H9 (cell line): ENCODE measurements at regions not wholly inside any gene's neighbourhood (a gene's known extent, or its start where the extent isn't known, plus 50 kb on each side); places are given as distances from the start of the nearest gene placed in this dataset.
"Not testable (repeated sequence)": the region's sequence is repeated elsewhere in the genome, so short reads cannot be mapped to it uniquely, and the experiment has no call there.

Experiments used
- DNase-seq: peaks from one replicate; pipeline ENCODE4 v3.0.0-alpha.2; 2017
- H2AFZ ChIP-seq: one replicate; pipeline ENCODE4 v1.6.1; 2013; ENCODE audit warnings: mild to moderate bottlenecking, low read length, control low read depth, moderate library complexity
- H2AK5ac ChIP-seq: 2 replicates; pipeline ENCODE4 v1.6.1; 2013; ENCODE audit warnings: low read length, control low read depth, mixed read lengths; ENCODE audit not compliant: insufficient read length
- H2BK120ac ChIP-seq: one replicate; pipeline ENCODE4 v1.6.1; 2013; ENCODE audit warnings: low read depth, mild to moderate bottlenecking, low read length, control low read depth, inconsistent platforms; ENCODE audit not compliant: poor library complexity, severe bottlenecking
- H2BK12ac ChIP-seq: 2 replicates; pipeline ENCODE4 v1.6.1; 2013; ENCODE audit warnings: low read length, control low read depth, mixed read lengths, low read depth; ENCODE audit not compliant: insufficient read length
- H2BK15ac ChIP-seq: 2 replicates; pipeline ENCODE4 v1.6.1; 2013; ENCODE audit warnings: low read depth, low read length, control low read depth
- H2BK20ac ChIP-seq: one replicate; pipeline ENCODE4 v1.6.1; 2013; ENCODE audit warnings: low read depth, mild to moderate bottlenecking, low read length, control low read depth, inconsistent platforms; ENCODE audit not compliant: poor library complexity, severe bottlenecking
- H2BK5ac ChIP-seq: 2 replicates; pipeline ENCODE4 v1.6.1; 2013; ENCODE audit warnings: low read length, control low read depth, mixed read lengths; ENCODE audit not compliant: insufficient read length
- H3K14ac ChIP-seq: 2 replicates; pipeline ENCODE4 v1.6.1; 2013; ENCODE audit warnings: low read length, control low read depth; ENCODE audit not compliant: insufficient read depth
- H3K18ac ChIP-seq: 2 replicates; pipeline ENCODE4 v1.6.1; 2013; ENCODE audit warnings: low read depth, mild to moderate bottlenecking, mixed read lengths, low read length, control low read depth; ENCODE audit not compliant: insufficient read length
- H3K23ac ChIP-seq: 2 replicates; pipeline ENCODE4 v1.6.1; 2013; ENCODE audit warnings: low read length, control low read depth, mixed read lengths, low read depth; ENCODE audit not compliant: insufficient read length
- H3K23me2 ChIP-seq: 2 replicates; pipeline ENCODE4 v1.6.1; 2013; ENCODE audit warnings: low read depth, mild to moderate bottlenecking, mixed read lengths, low read length, control low read depth; ENCODE audit not compliant: insufficient read length, poor library complexity, severe bottlenecking
- H3K27ac ChIP-seq: 2 replicates; pipeline ENCODE4 v1.5.1; 2013; ENCODE audit warnings: low read length, control low read depth, mixed read lengths, low read depth; ENCODE audit not compliant: insufficient read length
- H3K27me3 ChIP-seq: 2 replicates; pipeline ENCODE4 v1.6.1; 2013; ENCODE audit warnings: low read length, control low read depth, inconsistent platforms; ENCODE audit not compliant: insufficient read depth
- H3K4ac ChIP-seq: 2 replicates; pipeline ENCODE4 v1.6.1; 2013; ENCODE audit warnings: low read depth, mild to moderate bottlenecking, control low read depth, inconsistent platforms, low read length, moderate library complexity
- H3K4me1 ChIP-seq: 2 replicates; pipeline ENCODE4 v1.6.1; 2013; ENCODE audit warnings: low read length, control low read depth, inconsistent platforms; ENCODE audit not compliant: insufficient read depth
- H3K4me2 ChIP-seq: 2 replicates; pipeline ENCODE4 v1.6.1; 2013; ENCODE audit warnings: low read length, control low read depth, mixed read lengths; ENCODE audit not compliant: insufficient read length, insufficient read depth
- H3K56ac ChIP-seq: 2 replicates; pipeline ENCODE4 v1.6.1; 2013; ENCODE audit warnings: low read depth, mild to moderate bottlenecking, mixed read lengths, low read length, control low read depth; ENCODE audit not compliant: insufficient read length
- H3K79me1 ChIP-seq: 2 replicates; pipeline ENCODE4 v1.6.1; 2013; ENCODE audit warnings: low read depth, mild to moderate bottlenecking, moderate library complexity, low read length, control low read depth, inconsistent platforms; ENCODE audit not compliant: insufficient read depth, poor library complexity, severe bottlenecking
- H3K79me2 ChIP-seq: 2 replicates; pipeline ENCODE4 v1.6.1; 2013; ENCODE audit warnings: low read length, control low read depth, inconsistent platforms; ENCODE audit not compliant: insufficient read depth
- H3K9ac ChIP-seq: 2 replicates; pipeline ENCODE4 v1.6.1; 2013; ENCODE audit warnings: low read length, control low read depth, mixed read lengths; ENCODE audit not compliant: insufficient read length; ENCODE audit errors: extremely low read depth
- H3K9me3 ChIP-seq: one replicate; pipeline ENCODE4 v1.6.1; 2013; ENCODE audit warnings: low read depth, low read length, inconsistent platforms; ENCODE audit not compliant: control insufficient read depth
- H3T11ph ChIP-seq: one replicate; pipeline ENCODE4 v1.6.1; 2013; ENCODE audit warnings: mild to moderate bottlenecking, low read length, control low read depth, inconsistent platforms
- H4K20me1 ChIP-seq: one replicate; pipeline ENCODE4 v1.6.1; 2013; ENCODE audit not compliant: control insufficient read depth, insufficient read length, insufficient read depth
- H4K5ac ChIP-seq: 2 replicates; pipeline ENCODE4 v1.6.1; 2013; ENCODE audit warnings: low read depth, mild to moderate bottlenecking, mixed read lengths, low read length, control low read depth; ENCODE audit not compliant: insufficient read length
- H4K8ac ChIP-seq: replicated peaks from 2 replicates; pipeline ENCODE4 v1.6.1; 2013; ENCODE audit warnings: low read length, control low read depth, mixed read lengths, low read depth; ENCODE audit not compliant: insufficient read length
- H4K91ac ChIP-seq: 2 replicates; pipeline ENCODE4 v1.6.1; 2013; ENCODE audit warnings: low read depth, mild to moderate bottlenecking, moderate library complexity, mixed read lengths, low read length, control low read depth; ENCODE audit not compliant: insufficient read length
- H3K27ac Mint-ChIP-seq, 3 experiments: 2 replicates in 2 of 3; 3 replicates in 1 of 3; pipeline ENCODE4 v1.8.0; 2020 to 2021; ENCODE audit warnings: mixed read lengths in 3 of 3, mild to moderate bottlenecking in 1 of 3, moderate library complexity in 1 of 3
- H3K27me3 Mint-ChIP-seq: 2 replicates; pipeline ENCODE4 v1.8.0; 2021; ENCODE audit warnings: low read depth, mild to moderate bottlenecking, moderate library complexity, mixed read lengths
- H3K36me3 Mint-ChIP-seq, 3 experiments: 2 replicates in 2 of 3; 3 replicates in 1 of 3; pipeline ENCODE4 v1.8.0; 2020 to 2021; ENCODE audit warnings: low read depth in 3 of 3, mixed read lengths in 3 of 3; ENCODE audit not compliant: insufficient read depth in 1 of 3
- H3K4me1 Mint-ChIP-seq, 2 experiments: 2 replicates each; pipeline ENCODE4 v1.8.0; 2020; ENCODE audit warnings: mixed read lengths in 2 of 2
- H3K4me3 Mint-ChIP-seq, 2 experiments: 2 replicates in 1 of 2; 3 replicates in 1 of 2; pipeline ENCODE4 v1.8.0; 2020 to 2021; ENCODE audit warnings: mild to moderate bottlenecking in 2 of 2, mixed read lengths in 2 of 2, moderate library complexity in 1 of 2
- H3K9me3 Mint-ChIP-seq, 2 experiments: 2 replicates in 1 of 2; 3 replicates in 1 of 2; pipeline ENCODE4 v1.8.0; 2020; ENCODE audit warnings: mild to moderate bottlenecking in 2 of 2, mixed read lengths in 2 of 2, moderate library complexity in 1 of 2
- WGBS: extraction: QIAGEN DNeasy Blood & Tissue Kit; methylation state at CpG from one replicate; pipeline ENCODE4 v1.1.7; 2013; ENCODE audit warnings: missing lambda C conversion rate, low lambda C conversion rate, mixed read lengths; ENCODE audit not compliant: insufficient read length; ENCODE audit errors: extremely low coverage; 5-methylcytosine and 5-hydroxymethylcytosine counted together

- not testable (repeated sequence) for H2BK20ac ChIP-seq, H3K9me3 ChIP-seq, H3K4me1 ChIP-seq, H3K79me2 ChIP-seq, H2BK15ac ChIP-seq, H3K27me3 Mint-ChIP-seq, H3K23me2 ChIP-seq, DNase-seq, H3K9ac ChIP-seq, H3K4me1 Mint-ChIP-seq, H3K18ac ChIP-seq, H3K4me3 Mint-ChIP-seq, H3K23ac ChIP-seq, H3T11ph ChIP-seq, H3K27ac ChIP-seq, H2BK5ac ChIP-seq, H2AK5ac ChIP-seq, H3K4ac ChIP-seq, H3K36me3 Mint-ChIP-seq, H4K91ac ChIP-seq, H4K20me1 ChIP-seq, H3K27ac Mint-ChIP-seq, H4K8ac ChIP-seq, H3K4me2 ChIP-seq, H3K79me1 ChIP-seq, H2BK120ac ChIP-seq, H3K14ac ChIP-seq, H4K5ac ChIP-seq, H2BK12ac ChIP-seq, H3K56ac ChIP-seq, H3K27me3 ChIP-seq, H2AFZ ChIP-seq
- no CpG with 5 or more reads among the region's 38 CpGs for WGBS
- H3K9me3 Mint-ChIP-seq, result peaks cover 10% of the 10 kb centered on the region in 2 experiments
Measured at GRCh38 chr21:9043089-9043488, 1478.3 kb upstream of the TPTE start.

GRCh38 chr21:9046870-9047269, 1474.5 kb upstream of the TPTE start:
- not testable (repeated sequence) for H3K4me1 Mint-ChIP-seq, H2BK12ac ChIP-seq, H3K36me3 Mint-ChIP-seq, H3K9me3 Mint-ChIP-seq, H3K79me2 ChIP-seq, H3T11ph ChIP-seq, H2AFZ ChIP-seq, H2AK5ac ChIP-seq, H3K4me2 ChIP-seq, H4K91ac ChIP-seq, H4K8ac ChIP-seq, H3K4ac ChIP-seq, H3K27ac ChIP-seq, H2BK120ac ChIP-seq, H3K56ac ChIP-seq, H3K14ac ChIP-seq, H3K79me1 ChIP-seq, H3K27me3 ChIP-seq, H4K20me1 ChIP-seq, H3K4me1 ChIP-seq, H4K5ac ChIP-seq, H2BK20ac ChIP-seq, H3K23me2 ChIP-seq, H3K9ac ChIP-seq, H3K4me3 Mint-ChIP-seq, H2BK5ac ChIP-seq, H3K27me3 Mint-ChIP-seq, DNase-seq, H3K27ac Mint-ChIP-seq, H3K18ac ChIP-seq, H2BK15ac ChIP-seq, H3K23ac ChIP-seq, H3K9me3 ChIP-seq
- WGBS, result no CpG with 5 or more reads among the region's 14 CpGs
